GM11168 (cell line): ENCODE measurements at regions not wholly inside any gene's neighbourhood (a gene's known extent, or its start where the extent isn't known, plus 50 kb on each side); places are given as distances from the start of the nearest gene placed in this dataset.
"Not testable (repeated sequence)": the region's sequence is repeated elsewhere in the genome, so short reads cannot be mapped to it uniquely, and the experiment has no call there.

Source experiments
- in situ Hi-C: fragments of 300-500 bp; cut with MboI; formaldehyde crosslinking; loops from one replicate; pipeline ENCODE4 v1.12.0; 2022; ENCODE audit warnings: low sequenced_read_pairs; ENCODE audit not compliant: unreplicated experiment

GRCh38 chr6:140774080-140774505 is 1358.6 kb upstream of the GJE1 start:
- in situ Hi-C loops, result no loop called here

GRCh38 chr6:140773276-140773675 is 1359.4 kb upstream of the GJE1 start:
- in situ Hi-C loops, result no loop called here

GRCh38 chr6:140772576-140772975 is 1360.1 kb upstream of the GJE1 start:
- in situ Hi-C loops, result no loop called here

GRCh38 chr6:140768133-140768532 is 1364.6 kb upstream of the GJE1 start:
- in situ Hi-C loops, result no loop called here

- in situ Hi-C loops, result no loop called here
These were observed 1365.7 kb upstream of the GJE1 start for GRCh38 chr6:140766999-140767398.

- in situ Hi-C loops, result no loop called here
These were observed 1374.4 kb upstream of the GJE1 start for GRCh38 chr6:140758169-140758877.

- in situ Hi-C loops, result no loop called here
These were observed 1377.8 kb upstream of the CITED2 start for GRCh38 chr6:140752234-140752633.

- in situ Hi-C loops, result no loop called here
These were observed 1372.7 kb upstream of the CITED2 start for GRCh38 chr6:140747114-140747513.

- in situ Hi-C loops, result no loop called here
These were observed 1370.3 kb upstream of the CITED2 start for GRCh38 chr6:140744659-140745320.

GRCh38 chr6:140736231-140736630 is 1361.8 kb upstream of the CITED2 start:
- in situ Hi-C loops, result no loop called here

GRCh38 chr6:140732991-140733390 is 1358.5 kb upstream of the CITED2 start:
- in situ Hi-C loops, result no loop called here

- in situ Hi-C loops, result no loop called here
These were observed 1357.7 kb upstream of the CITED2 start for GRCh38 chr6:140732155-140732554.

GRCh38 chr6:140731741-140732140 is 1357.3 kb upstream of the CITED2 start:
- in situ Hi-C loops, result no loop called here

- in situ Hi-C loops, result no loop called here
These were observed 1355.1 kb upstream of the CITED2 start for GRCh38 chr6:140729521-140729920.

GRCh38 chr6:140718021-140718420 is 1343.6 kb upstream of the CITED2 start:
- in situ Hi-C loops, result no loop called here

- in situ Hi-C loops, result no loop called here
These were observed 1339.0 kb upstream of the CITED2 start for GRCh38 chr6:140713495-140713894.

- in situ Hi-C loops, result no loop called here
These were observed 1336.7 kb upstream of the CITED2 start for GRCh38 chr6:140711019-140711613.

- in situ Hi-C loops, result no loop called here
These were observed 1334.0 kb upstream of the CITED2 start for GRCh38 chr6:140708441-140708840.

GRCh38 chr6:140704008-140704407 is 1329.6 kb upstream of the CITED2 start:
- in situ Hi-C loops, result not testable (repeated sequence)

- in situ Hi-C loops, result no loop called here
These were observed 1323.1 kb upstream of the CITED2 start for GRCh38 chr6:140697585-140697984.

- in situ Hi-C loops, result no loop called here
These were observed 1310.5 kb upstream of the CITED2 start for GRCh38 chr6:140684776-140685550.
